AG20443 (cell line): ENCODE measurements at regions not wholly inside any gene's neighbourhood (a gene's known extent, or its start where the extent isn't known, plus 50 kb on each side); places are given as distances from the start of the nearest gene placed in this dataset.
A peak's percentile ranks its signal among the peaks of the same experiment; 100 is the strongest.

ENCODE experiments used
- DNase-seq: peaks from one replicate; pipeline ENCODE4 v3.0.0; 2012; ENCODE audit warnings: low spot score, mixed read lengths

- peak; percentile 23 for DNase-seq
Measured at GRCh38 chr1:58971629-58972140, 187.8 kb upstream of the JUN start.

- DNase-seq, result no peak
Measured at GRCh38 chr1:58975888-58976287, 192.0 kb upstream of the JUN start.

DNA sequence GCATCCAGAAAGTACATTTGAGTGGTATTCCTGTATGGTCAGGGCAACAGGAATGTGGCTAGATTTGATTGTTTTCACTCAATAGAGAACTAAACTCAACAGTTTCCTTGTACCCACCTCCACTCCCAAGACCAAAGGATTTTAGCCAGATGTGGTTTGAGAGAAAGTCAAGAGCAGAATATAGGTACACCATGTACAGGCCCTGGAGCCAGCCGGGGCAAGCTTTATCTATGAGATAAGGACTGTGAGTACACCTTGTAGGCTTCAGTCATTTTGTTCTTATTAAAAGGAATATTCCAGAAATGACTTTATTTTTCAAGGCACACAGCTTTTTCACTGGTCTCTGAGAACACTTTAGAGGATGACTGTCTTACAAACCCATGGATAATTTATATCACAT lies 192.4 kb upstream of the JUN start:
- no peak for DNase-seq

DNA sequence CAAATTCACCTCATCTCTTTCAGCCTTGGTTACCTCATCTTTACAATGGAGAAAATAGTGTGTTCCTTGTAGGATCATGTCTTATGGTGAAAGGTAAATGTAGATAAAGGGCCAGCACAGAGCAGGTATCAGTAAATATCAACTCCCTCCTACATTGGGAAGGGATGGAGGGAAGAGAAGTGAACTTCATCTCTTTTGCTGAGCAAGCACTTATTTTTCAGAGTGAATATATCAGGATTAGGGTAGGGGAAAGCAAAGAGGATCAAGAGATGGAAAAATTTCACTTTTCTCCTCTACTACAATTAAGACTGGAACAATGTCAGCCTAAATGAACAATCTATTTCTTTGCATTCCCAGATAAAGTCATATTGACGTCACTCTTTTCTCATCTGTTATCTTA lies 193.8 kb upstream of the JUN start:
- no peak for DNase-seq

GRCh38 chr1:58978096-58978495 lies 194.2 kb upstream of the JUN start:
- DNase-seq, result no peak

DNA sequence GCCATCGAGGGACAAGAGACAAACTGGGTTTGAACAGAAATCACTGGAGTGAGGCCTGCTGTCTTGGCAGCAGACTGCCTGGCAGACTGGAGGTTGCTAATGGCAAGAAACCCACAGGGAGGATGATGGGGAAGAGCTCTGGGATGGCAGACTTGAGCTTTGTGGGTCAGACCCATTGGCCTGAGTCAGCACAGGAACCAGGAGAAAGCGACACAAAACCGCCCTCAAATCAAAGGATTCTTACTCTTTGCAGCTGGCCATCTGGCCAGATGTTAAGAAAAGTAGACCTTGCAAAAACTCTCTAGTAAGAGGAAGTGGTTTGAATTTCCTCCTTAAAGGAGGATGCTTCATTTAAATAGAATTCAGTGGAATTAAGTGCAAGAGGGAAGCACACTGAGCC lies 195.2 kb upstream of the JUN start:
- DNase-seq, result no peak

DNA sequence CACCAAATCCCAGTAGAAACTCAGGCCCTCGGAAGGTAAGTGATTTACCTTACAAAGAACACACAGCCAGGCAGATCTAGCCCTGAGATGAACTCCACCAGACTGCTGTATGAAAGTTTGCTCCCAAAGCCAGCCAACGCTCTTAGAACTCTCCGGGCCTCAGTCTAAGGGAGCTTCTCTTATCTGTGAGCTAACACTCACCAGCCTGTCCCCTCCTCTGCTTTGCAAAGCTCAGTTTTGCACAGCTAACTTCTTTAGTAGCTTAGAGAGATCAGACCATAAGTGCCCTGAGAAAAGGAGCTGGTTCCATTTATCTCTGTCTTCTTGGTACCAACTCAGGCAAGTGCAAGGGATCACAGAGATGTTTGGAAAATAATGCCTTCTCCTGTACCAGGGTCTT lies 195.8 kb upstream of the JUN start:
- no peak for DNase-seq

DNA sequence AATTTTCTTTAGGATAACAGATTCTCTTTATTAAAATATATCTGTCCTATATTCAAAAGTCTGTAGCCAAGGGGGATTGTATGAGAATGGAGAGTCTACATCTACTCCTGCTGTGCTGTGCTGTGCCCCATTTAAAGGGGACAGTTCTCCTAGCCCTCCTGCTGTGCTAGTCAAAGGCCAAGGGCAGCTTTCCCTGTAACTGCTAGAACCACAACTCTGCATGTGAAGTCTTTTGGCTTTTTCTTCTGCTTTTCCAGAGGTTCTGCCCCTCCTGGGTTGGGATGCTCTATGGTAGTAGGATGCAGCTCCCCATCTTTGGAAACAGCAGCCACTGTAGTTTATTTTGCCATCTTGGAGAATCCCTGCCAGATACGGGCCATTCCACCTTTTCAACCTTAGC lies 197.5 kb upstream of the JUN start:
- DNase-seq, result no peak

- DNase-seq, result peak; percentile 21
Measured at GRCh38 chr1:58982259-58982998, 198.6 kb upstream of the JUN start.

- DNase-seq, result peak; percentile 22
Measured at GRCh38 chr1:58983162-58983561, 199.3 kb upstream of the JUN start.

- no peak for DNase-seq
Measured at GRCh38 chr1:58983633-58984245, 199.9 kb upstream of the JUN start.

DNA sequence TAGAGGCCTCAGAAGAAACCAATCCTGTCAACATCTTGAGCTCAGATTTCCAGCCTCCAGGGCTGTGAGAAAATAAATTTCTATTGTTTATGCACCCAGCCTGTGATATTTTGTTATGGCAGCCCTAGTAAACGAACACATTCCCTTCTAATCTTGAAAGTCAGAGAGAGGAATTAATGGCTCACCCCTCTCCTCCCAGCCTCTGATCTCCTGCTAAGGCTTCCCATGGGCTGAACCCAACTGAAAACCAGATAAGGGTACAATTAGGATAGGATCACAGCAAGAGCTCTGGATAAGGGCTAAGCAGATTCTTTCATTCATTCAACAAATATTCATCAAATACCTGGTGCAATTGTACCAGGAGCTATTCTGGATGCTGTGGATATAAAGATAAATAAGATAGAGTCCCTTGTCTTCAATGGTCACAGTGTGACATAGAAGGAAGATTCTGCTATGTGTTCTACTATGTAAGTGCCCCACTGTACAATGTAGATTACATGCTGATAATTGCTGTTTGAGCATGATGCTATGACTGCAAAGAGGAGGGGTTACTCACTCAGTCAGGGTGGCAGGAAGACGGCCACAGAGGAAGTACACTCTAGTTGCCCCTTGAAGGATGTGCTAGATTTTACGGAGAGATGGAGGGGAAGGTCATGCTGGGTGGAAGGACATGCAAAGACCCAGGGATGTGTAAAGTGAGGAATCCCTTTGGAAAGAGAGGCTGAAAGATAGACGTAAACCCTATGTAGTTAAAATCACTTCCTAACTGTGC lies 203.3 kb upstream of the JUN start:
- DNase-seq, result no peak

DNA sequence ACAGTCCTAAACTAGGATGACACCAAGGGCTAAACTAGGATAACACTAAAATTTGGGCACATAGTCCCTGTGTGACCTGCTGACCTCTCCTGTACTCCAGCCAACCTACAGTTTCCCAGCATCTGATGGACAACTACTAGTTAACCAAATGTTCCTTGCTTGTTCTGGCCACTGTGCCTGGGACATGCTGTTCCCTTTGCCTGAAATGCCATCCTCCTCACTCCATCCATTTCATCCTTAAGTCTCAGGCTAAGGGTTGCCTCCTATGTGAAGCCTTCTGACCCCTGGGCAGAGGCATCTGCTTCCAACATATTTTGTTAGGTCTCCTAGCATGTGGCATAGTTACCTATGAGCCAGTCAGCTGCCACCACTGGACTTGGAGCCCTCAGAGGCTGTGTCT lies 204.9 kb upstream of the JUN start:
- DNase-seq, result no peak

GRCh38 chr1:58989845-58990244 lies 206.0 kb upstream of the JUN start:
- DNase-seq, result no peak

GRCh38 chr1:58991305-58991704 lies 207.5 kb upstream of the JUN start:
- DNase-seq, result no peak

DNA sequence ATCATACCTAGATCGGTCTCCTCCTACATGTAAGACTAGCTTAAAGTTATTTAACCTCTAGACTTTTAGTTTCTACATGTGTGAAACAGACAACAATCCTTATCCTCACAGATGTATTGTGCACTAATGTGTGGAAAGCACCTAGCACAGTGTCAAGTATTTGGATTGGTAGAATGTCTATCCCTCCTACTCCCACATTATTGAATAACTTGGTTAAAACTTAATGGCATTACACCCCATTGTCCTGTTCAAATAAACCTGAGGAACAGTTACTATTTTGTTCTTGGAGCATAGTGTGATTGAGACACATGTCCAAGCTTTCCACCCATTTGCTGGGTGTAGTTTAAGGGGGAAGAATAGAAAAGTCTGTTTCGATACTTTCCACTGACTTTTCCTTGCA lies 208.8 kb upstream of the JUN start:
- DNase-seq, result no peak

- DNase-seq, result no peak
Measured at GRCh38 chr1:58993403-58993802, 209.6 kb upstream of the JUN start.

DNA sequence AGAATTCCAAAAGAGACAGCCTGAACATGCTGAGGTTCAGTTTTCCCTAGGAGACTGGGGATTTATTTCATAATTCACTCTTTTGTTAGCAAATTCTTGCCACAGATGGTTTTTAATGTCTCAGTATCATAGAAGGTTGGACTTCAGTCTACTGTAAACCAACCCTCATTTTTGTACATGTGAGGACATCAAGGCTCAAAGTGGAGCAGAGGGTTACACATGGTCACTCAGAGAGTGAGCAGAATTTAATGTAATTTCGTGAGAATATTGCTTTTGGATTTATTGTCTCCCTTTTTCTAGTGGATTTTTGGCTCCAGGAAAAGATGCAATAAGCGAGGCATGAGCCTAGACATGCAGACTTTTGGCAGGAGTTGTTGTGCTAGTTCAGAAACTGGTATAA lies 210.8 kb upstream of the JUN start:
- no peak for DNase-seq

DNA sequence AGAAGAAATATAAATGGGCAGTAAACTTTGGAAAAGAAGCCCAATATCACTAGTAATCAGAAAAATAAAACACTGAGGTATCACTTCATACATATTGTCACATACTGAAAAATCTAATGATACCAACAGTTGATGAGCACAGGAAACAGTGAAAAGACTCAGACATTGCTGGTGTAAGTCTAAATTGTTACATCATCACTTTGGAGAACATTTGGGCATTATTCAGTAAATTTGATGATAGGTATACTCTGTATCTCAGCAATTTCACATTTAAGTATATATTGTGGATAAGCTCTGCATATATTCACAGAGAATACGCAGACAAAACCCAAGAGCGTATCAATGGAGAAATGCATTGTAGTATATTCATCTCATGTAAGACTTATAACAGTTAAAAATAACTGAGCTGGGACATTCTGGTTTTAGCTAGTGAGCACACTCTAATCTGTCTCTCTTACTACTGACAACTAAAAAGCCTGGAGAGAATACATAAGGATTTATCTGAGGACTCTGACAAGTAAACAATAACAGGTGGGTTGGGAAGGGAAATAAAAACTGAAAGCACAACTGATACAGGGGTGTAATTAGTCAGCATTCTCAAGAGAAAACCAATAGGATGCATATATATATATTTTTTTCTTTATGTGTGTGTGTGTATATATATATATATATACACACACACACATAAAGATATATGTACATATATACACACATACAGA lies 212.7 kb upstream of the JUN start:
- no peak for DNase-seq

- no peak for DNase-seq
Measured at GRCh38 chr1:58997060-58997411, 213.2 kb upstream of the JUN start.

DNA sequence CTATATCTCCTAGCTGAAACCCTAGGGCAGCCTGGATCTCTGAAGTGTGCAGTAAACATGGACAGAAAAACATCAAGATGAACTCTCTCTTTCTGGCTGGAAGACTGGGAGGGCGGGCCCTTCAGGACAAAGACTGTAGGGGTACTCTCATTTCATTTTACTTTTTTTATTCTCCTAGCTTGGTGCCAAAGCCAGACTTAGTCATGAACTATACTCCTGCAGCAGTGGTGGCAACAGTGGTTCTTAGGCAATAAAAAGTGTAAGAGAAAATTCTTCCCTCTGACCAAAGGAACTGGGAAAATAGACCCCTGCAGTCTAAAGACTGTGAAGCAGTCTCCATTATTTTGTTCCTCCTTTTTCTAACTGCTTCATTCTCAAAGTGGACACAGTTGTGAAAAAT lies 213.8 kb upstream of the JUN start:
- DNase-seq, result peak; percentile 17

DNA sequence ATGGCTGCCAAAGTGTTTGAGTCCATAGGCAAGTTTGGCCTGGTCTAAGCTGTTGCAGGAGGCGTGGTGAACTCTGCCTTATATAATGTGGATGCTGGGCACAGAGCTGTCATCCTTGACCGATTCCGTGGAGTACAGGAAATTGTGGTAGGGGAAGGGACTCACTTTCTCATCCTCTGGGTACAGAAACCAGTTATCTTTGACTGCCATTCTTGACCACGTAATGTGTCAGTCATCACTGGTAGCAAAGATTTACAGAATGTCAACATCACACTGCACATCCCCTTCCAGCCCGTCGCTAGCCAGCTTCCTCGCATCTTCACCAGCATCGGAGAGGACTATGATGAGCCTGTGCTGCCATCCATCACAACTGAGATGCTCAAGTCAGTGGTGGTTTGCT lies 215.8 kb upstream of the JUN start:
- no peak for DNase-seq

DNA sequence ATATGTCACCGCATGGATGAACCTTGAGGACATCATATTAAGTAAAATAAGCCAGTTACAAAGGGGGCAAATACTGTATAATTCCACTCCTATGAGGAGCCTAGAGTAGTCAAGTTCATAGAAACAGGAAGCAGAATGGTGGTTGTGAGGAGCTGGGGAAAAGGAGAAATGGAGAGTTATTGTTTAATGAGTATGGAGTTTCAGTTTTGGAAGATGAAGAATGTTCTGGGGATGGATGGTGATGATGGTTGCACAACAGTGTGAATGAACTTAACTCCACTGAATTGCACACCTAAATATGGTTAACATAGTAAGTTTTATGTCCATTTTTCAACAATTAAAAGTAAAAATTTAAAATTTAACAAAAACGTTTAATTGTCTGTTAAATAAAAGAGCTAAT lies 220.9 kb upstream of the JUN start:
- DNase-seq, result no peak
